ENCODE measurements at regions not wholly inside any gene's neighbourhood (a gene's known extent, or its start where the extent isn't known, plus 50 kb on each side); places are given as distances from the start of the nearest gene placed in this dataset.
"Not testable (repeated sequence)": the region's sequence is repeated elsewhere in the genome, so short reads cannot be mapped to it uniquely, and the experiment has no call there.

- TF ChIP-seq CTCF (IDR thresholded peaks at IDR 0.05; ENCODE audit: extremely low read depth, low read depth, low read length): no peak
- no peaks in the 10 kb centered on the region for H3K79me2 ChIP-seq (ENCODE audit: insufficient read depth, low read length)
- H3K27ac ChIP-seq (ENCODE audit: low read depth, low read length): no peak overlapping the region
Observed at GRCh38 chr5:108686676-108687075, 61.0 kb upstream of the FER start.

GRCh38 chr5:108685448-108686216, 62.1 kb upstream of the FER start:
- not testable (repeated sequence) for DNase-seq (ENCODE audit: insufficient read length, low spot score, missing footprints)
- peak overlapping the region; percentile 43 for H3K4me2 ChIP-seq (ENCODE audit: insufficient read depth, low read length)

More at GRCh38 chr5:108686676-108687075, 61.0 kb upstream of the FER start:
- no peaks in the 10 kb centered on the region for H4K20me1 ChIP-seq (ENCODE audit: insufficient read depth, low read length)
- peak; percentile 31 for DNase-seq (ENCODE audit: insufficient read length, low spot score, missing footprints)
- no peaks in the 10 kb centered on the region for H3K36me3 ChIP-seq (ENCODE audit: insufficient read depth, low read length)
- H3K4me3 ChIP-seq (ENCODE audit: insufficient read depth, low read length): no peak overlapping the region
- H3K27me3 ChIP-seq (ENCODE audit: insufficient read depth, low read length): no peaks in the 10 kb centered on the region
- no peaks in the 10 kb centered on the region for H3K4me1 ChIP-seq (ENCODE audit: insufficient read depth, low read length)
- no peaks in the 10 kb centered on the region for H3K9me3 ChIP-seq (ENCODE audit: low read depth, low read length)
- no peak overlapping the region for H2AFZ ChIP-seq (ENCODE audit: low read length)
- no peak overlapping the region for H3K4me2 ChIP-seq (ENCODE audit: insufficient read depth, low read length)

GRCh38 chr5:108681079-108681921, 66.4 kb upstream of the FER start:
- no peaks in the 10 kb centered on the region for H3K36me3 ChIP-seq (ENCODE audit: insufficient read depth, low read length)
- no peaks in the 10 kb centered on the region for H3K4me1 ChIP-seq (ENCODE audit: insufficient read depth, low read length)
- H4K20me1 ChIP-seq (ENCODE audit: insufficient read depth, low read length): no peaks in the 10 kb centered on the region
- peak; percentile 89 for DNase-seq (ENCODE audit: insufficient read length, low spot score, missing footprints)
- TF ChIP-seq CTCF (IDR thresholded peaks at IDR 0.05; ENCODE audit: extremely low read depth, low read depth, low read length): peak; percentile 86
- H3K4me3 ChIP-seq (ENCODE audit: insufficient read depth, low read length): no peak overlapping the region
- peak overlapping the region; percentile 55 for H2AFZ ChIP-seq (ENCODE audit: low read length)
- no peak overlapping the region for H3K27ac ChIP-seq (ENCODE audit: low read depth, low read length)
- no peaks in the 10 kb centered on the region for H3K9me3 ChIP-seq (ENCODE audit: low read depth, low read length)
- peaks cover 11% of the 10 kb centered on the region for H3K27me3 ChIP-seq (ENCODE audit: insufficient read depth, low read length)
- peak overlapping the region; percentile 63 for H3K4me2 ChIP-seq (ENCODE audit: insufficient read depth, low read length)
- H3K79me2 ChIP-seq (ENCODE audit: insufficient read depth, low read length): no peaks in the 10 kb centered on the region

More at GRCh38 chr5:108685448-108686216, 62.1 kb upstream of the FER start:
- peak overlapping the region; percentile 68 for H2AFZ ChIP-seq (ENCODE audit: low read length)
- H3K27ac ChIP-seq (ENCODE audit: low read depth, low read length); H4K20me1 ChIP-seq (ENCODE audit: insufficient read depth, low read length); H3K27me3 ChIP-seq (ENCODE audit: insufficient read depth, low read length); H3K79me2 ChIP-seq (ENCODE audit: insufficient read depth, low read length); H3K9me3 ChIP-seq (ENCODE audit: low read depth, low read length); H3K36me3 ChIP-seq (ENCODE audit: insufficient read depth, low read length); H3K4me1 ChIP-seq (ENCODE audit: insufficient read depth, low read length): not testable (repeated sequence)
- peak overlapping the region; percentile 28 for H3K4me3 ChIP-seq (ENCODE audit: insufficient read depth, low read length)

- no peak overlapping the region for H3K27ac ChIP-seq (ENCODE audit: low read depth, low read length)
- TF ChIP-seq CTCF (IDR thresholded peaks at IDR 0.05; ENCODE audit: extremely low read depth, low read depth, low read length): no peak
- H4K20me1 ChIP-seq (ENCODE audit: insufficient read depth, low read length): no peaks in the 10 kb centered on the region
- H3K27me3 ChIP-seq (ENCODE audit: insufficient read depth, low read length): peaks cover 18% of the 10 kb centered on the region
- no peak for DNase-seq (ENCODE audit: insufficient read length, low spot score, missing footprints)
- no peaks in the 10 kb centered on the region for H3K9me3 ChIP-seq (ENCODE audit: low read depth, low read length)
- no peaks in the 10 kb centered on the region for H3K4me1 ChIP-seq (ENCODE audit: insufficient read depth, low read length)
- no peak overlapping the region for H3K4me2 ChIP-seq (ENCODE audit: insufficient read depth, low read length)
- no peak overlapping the region for H2AFZ ChIP-seq (ENCODE audit: low read length)
- H3K79me2 ChIP-seq (ENCODE audit: insufficient read depth, low read length): no peaks in the 10 kb centered on the region
- H3K36me3 ChIP-seq (ENCODE audit: insufficient read depth, low read length): no peaks in the 10 kb centered on the region
- no peak overlapping the region for H3K4me3 ChIP-seq (ENCODE audit: insufficient read depth, low read length)
Observed at GRCh38 chr5:108678091-108678490, 69.6 kb upstream of the FER start.

Data from osteoblast (primary cell).